Retinal pigment epithelial cell (primary cell): ENCODE measurements at regions not wholly inside any gene's neighbourhood (a gene's known extent, or its start where the extent isn't known, plus 50 kb on each side); places are given as distances from the start of the nearest gene placed in this dataset.

Experiments used
- DNase-seq: peaks from one replicate; pipeline ENCODE4 v3.0.0-alpha.2; 2010; ENCODE audit warnings: low read depth
- H3K4me3 ChIP-seq: 2 replicates; pipeline ENCODE4 v1.5.1; 2011; ENCODE audit warnings: mild to moderate bottlenecking, low read length, control low read depth, moderate library complexity
- TF ChIP-seq, protein P1 (sequence below): conservative IDR thresholded peaks from 2 replicates; pipeline ENCODE4 v1.5.1; 2011; ENCODE audit warnings: low read depth, low read length, control low read depth, inconsistent platforms

DNA sequence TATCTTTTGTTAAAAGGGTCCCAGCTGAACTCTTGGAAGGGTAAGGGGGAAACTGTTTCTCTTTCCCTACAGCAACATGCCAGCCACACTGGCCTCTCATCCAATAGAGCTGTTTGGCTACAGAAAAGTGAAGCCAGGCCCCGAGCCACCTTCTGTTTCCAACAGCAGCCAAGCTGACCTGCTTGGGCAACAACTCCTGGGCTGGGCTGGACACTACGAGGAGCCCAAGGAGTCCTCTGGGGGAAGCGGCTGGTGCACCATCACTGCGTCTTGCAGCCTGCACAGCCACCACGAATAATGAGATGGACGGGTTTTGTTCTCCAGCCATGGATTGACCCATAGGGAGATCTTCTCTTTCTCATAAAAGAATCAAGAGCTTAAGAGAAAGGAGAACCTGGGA is 624.9 kb downstream of the NPHP4 start:
- no peak for DNase-seq
- TF ChIP-seq, protein P1, sequence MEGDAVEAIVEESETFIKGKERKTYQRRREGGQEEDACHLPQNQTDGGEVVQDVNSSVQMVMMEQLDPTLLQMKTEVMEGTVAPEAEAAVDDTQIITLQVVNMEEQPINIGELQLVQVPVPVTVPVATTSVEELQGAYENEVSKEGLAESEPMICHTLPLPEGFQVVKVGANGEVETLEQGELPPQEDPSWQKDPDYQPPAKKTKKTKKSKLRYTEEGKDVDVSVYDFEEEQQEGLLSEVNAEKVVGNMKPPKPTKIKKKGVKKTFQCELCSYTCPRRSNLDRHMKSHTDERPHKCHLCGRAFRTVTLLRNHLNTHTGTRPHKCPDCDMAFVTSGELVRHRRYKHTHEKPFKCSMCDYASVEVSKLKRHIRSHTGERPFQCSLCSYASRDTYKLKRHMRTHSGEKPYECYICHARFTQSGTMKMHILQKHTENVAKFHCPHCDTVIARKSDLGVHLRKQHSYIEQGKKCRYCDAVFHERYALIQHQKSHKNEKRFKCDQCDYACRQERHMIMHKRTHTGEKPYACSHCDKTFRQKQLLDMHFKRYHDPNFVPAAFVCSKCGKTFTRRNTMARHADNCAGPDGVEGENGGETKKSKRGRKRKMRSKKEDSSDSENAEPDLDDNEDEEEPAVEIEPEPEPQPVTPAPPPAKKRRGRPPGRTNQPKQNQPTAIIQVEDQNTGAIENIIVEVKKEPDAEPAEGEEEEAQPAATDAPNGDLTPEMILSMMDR, result no peak
- H3K4me3 ChIP-seq, result no peak overlapping the region

DNA sequence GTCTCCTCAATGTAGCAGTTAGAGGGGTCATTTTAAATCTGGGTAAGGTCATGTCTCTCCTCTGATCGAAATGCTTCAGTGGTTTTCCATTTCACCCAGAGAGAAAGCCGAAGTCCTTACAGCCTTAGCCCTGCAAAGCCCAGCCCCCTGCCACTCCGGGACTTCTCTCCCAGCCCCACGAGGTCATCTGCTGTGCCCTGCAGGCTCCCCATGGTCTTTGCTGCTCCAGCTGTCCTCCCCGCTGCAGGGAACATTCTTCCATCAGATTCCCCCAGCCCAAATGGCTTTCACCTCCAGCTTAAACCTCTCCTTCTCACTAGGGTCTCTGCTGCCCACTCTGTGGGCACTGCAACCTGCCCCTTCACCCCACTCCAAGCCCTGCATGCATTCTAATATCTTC is 626.5 kb downstream of the NPHP4 start:
- DNase-seq, result no peak
- TF ChIP-seq, protein P1, result no peak
- H3K4me3 ChIP-seq, result no peak overlapping the region

DNA sequence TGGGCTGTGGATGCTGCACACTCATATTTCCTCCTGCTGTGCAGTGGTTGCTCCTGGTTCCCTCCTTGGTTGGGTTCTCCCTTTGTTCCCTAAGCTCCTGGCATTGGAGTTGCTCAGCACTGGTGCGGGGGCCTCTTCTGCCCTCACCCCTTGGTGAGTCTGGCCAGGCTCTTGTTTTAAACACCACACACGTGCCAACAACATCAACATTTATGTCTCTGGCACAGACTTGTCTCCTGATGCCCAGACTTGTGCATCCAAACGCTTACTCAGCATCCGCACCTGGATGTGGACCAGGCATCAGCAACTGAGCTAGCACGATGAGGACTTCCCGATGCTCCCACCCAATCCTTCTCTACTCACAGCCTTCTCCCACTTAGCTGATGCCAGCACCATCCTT is 627.6 kb downstream of the NPHP4 start:
- TF ChIP-seq, protein P1, result no peak
- no peak for DNase-seq

DNA sequence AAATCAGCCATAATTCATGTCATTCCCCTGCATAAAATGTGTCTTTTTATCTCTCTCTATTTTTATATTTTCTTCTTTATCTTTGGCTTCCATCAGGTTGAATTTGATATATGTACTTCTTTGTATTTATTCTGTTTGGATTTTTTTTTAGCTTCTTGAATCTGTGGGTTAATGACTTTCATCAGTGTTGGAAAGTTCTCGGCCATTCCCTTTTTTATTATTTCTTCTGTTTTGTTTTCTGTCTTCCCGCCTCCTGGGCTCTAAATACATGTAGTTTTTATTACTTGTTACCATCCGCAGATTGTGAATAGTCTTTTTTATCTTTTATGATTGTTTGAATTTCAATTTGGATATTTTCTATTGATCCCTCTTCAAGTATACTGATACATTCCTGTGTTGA is 637.5 kb downstream of the NPHP4 start:
- no peak overlapping the region for H3K4me3 ChIP-seq
- no peak for DNase-seq
- TF ChIP-seq, protein P1, result no peak

More for the DNA sequence above, 627.6 kb downstream of the NPHP4 start:
- H3K4me3 ChIP-seq, result no peak overlapping the region

DNA sequence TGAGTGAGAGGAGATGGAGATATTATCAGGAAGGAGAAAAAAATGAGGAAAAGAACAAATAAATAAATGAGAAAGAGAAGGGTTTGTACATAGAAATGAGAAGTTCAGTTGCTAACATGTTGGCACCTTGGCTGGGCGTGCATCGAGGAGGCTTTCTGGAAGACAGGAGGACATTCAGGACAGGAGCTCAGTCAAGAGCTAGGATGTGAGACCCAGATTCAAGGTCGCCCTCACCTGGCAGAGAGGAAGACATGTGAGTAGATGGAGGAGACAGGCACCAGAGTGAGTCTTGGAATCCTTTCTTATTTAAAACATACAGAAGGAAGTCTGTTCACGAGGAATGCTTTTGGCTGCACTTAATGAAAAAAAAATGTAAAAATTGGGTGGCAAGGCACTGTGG is 640.9 kb downstream of the NPHP4 start:
- H3K4me3 ChIP-seq, result no peak overlapping the region
- TF ChIP-seq, protein P1, result no peak
- DNase-seq, result no peak

DNA sequence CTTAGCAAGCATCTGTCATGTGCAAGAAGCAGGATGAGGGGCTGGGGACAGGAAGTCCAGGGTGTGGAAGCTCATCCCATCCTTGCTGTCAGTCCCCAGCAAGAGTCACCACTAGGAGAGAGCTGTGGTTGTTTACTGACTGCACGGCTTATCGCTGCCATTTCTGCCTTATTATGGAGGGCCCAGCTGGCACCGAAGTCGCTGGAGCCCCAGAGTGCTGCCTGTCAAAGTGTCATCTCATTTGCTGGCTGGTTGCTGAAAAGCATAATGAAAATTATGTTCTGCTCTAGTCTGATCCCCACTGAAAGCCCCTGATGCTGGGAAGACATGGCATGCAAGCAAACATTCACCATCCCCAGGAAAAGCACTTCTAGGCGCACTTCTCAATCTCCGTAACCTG is 642.7 kb downstream of the NPHP4 start:
- TF ChIP-seq, protein P1, result no peak
- DNase-seq, result no peak
- no peak overlapping the region for H3K4me3 ChIP-seq

DNA sequence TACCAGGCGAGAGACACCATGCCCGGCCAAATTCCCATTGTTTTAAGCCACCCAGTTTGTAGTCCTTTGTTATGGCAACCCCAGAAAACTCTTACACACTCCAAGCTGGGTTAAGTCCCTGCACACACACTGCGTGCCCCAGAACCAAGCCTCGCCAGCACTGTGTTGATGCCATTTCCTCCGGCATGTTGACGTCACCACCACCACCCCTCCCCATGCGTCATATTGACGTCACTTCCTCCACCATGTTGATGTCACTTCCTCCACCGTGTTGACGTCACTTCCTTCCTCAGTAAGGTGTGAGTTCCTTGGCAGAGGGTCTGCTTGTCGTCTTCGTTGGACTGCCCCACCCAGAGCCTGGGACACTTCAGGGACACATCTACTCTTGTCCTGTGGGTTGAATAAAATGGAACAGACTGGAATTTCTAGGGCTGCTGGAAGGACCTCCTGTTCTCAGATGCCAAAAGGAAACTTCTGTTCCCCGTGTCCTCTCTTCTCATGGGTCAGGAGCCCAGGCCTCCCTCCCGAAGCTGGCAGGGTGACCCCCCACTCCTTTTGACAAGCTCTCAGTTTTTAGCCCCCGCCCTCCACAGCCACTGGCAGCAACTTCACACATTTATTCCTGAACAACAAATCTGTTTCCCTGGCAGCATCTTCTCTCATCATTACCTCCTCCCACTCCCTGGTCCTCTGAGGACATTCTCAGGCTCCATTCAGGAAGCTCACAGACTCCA is 643.3 kb downstream of the NPHP4 start:
- no peak for DNase-seq

More for the DNA sequence above, 643.3 kb downstream of the NPHP4 start:
- no peak overlapping the region for H3K4me3 ChIP-seq
- TF ChIP-seq, protein P1, result no peak
